Stomach (tissue), 4 donors: ENCODE measurements at regions not wholly inside any gene's neighbourhood (a gene's known extent, or its start where the extent isn't known, plus 50 kb on each side); places are given as distances from the start of the nearest gene placed in this dataset.
"Not testable (repeated sequence)": the region's sequence is repeated elsewhere in the genome, so short reads cannot be mapped to it uniquely, and the experiment has no call there.

Experiments
- EP300 ChIP-seq: sonication (generic); formaldehyde crosslinking; IDR thresholded peaks from one replicate; pipeline ENCODE4 v1.6.1; 2017; ENCODE audit warnings: antibody characterized with exemption
- POLR2A ChIP-seq, 4 donors: fragments of 450-650 bp; IDR thresholded peaks; one replicate each; pipeline ENCODE4 v1.6.1; 2016; ENCODE audit warnings: antibody characterized with exemption in 4 of 4, control low read depth in 2 of 4, mild to moderate bottlenecking in 1 of 4, moderate library complexity in 1 of 4
- TF ChIP-seq, protein P1 (sequence below), 7 experiments: fragments of 450-650 bp in 4 of 7; fragments of 200-600 bp in 3 of 7; sonication (generic) in 3 of 7; IDR thresholded peaks; one replicate each; pipeline ENCODE4 v1.5.1; 2016 to 2019; ENCODE audit warnings: antibody characterized with exemption in 7 of 7, control low read depth in 2 of 7, mild to moderate bottlenecking in 1 of 7

DNA sequence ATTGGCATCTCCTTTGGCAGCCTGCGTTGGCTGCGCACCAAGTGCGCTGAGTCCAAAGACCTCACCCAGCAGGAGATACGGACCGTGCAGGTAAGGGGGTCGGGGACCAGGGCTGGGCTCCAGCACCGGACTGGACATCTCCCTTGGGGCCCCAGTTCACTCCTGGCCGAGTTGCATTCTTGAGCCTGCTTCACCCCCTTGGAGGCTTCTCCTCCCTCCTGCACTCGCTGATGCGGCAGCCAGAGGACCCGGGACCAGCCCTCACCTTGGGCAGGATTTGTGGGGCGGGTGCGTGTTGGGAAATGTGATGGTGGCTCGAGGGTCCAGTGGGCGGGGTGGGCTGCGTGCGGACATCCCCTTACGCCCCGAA, 638.2 kb downstream of the ZNF716 start:
- TF ChIP-seq, protein P1, sequence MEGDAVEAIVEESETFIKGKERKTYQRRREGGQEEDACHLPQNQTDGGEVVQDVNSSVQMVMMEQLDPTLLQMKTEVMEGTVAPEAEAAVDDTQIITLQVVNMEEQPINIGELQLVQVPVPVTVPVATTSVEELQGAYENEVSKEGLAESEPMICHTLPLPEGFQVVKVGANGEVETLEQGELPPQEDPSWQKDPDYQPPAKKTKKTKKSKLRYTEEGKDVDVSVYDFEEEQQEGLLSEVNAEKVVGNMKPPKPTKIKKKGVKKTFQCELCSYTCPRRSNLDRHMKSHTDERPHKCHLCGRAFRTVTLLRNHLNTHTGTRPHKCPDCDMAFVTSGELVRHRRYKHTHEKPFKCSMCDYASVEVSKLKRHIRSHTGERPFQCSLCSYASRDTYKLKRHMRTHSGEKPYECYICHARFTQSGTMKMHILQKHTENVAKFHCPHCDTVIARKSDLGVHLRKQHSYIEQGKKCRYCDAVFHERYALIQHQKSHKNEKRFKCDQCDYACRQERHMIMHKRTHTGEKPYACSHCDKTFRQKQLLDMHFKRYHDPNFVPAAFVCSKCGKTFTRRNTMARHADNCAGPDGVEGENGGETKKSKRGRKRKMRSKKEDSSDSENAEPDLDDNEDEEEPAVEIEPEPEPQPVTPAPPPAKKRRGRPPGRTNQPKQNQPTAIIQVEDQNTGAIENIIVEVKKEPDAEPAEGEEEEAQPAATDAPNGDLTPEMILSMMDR (IDR thresholded peaks at IDR 0.05): not testable (repeated sequence)
- TF ChIP-seq EP300; POLR2A (IDR thresholded peaks at IDR 0.05): not testable (repeated sequence)
